Inflammatory macrophage treated with lipopolysaccharide for 4 hours (primary cell): ENCODE measurements at regions not wholly inside any gene's neighbourhood (a gene's known extent, or its start where the extent isn't known, plus 50 kb on each side); places are given as distances from the start of the nearest gene placed in this dataset.

Source experiments
- DNase-seq: peaks from one replicate; pipeline ENCODE4 v3.0.0-alpha.2; 2020

DNA sequence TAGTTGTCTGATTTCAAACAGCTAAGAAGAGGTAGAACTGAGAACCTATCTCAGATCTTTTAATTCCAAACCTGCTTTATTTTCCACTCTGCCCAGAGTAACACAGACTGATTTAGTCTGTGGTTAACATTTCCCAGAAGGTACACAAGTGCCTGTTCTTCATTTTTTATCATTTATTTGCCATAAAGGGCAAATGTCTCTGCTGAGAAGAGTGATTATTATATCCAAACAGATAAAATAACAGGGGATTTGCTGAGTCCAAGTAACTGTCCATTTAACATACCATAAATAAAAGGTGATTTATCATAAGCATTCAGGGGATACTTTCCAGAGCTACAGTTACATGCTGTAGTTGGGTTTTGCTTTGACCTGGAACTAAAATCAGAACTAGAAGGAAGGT, 617.7 kb downstream of the MBD2 start:
- no peak for DNase-seq

DNA sequence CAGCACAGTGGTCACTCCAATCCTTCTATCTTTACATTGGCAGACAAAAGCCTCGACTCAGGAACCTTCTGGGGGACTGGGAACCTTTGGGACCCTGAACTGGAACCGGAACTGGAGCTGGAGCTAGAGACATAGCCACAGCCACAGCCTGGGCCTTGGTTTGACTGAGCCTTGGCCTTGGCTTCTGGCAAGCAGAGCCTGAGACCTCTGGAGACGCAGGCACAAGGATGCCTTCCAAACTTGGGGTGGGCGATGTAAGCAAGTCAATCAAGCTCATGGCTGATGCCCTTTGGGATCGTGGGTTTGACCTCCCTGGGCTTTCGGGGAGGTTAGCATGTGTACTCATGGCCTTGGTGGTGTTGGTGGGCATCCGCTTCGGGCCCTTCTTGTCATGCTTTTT, 619.3 kb downstream of the MBD2 start:
- no peak for DNase-seq

DNA sequence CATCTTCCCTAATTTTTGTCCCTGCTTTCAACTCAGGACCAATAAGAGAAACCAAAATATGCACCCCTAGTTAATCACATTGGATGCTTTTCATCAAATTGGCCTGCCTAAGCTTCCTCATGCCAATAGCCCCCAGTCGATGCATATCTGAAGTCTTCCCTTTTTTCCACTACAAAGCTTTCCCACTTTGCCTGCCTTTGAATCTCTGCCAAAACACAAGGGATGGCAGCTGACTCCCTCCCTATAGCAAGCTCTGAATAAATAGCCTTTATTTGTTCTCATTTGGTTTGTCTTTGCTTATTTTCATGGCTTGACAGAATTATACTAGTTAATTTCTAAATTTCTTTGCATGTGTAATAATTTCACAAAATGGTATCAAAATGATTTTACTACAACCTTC, 621.2 kb downstream of the MBD2 start:
- no peak for DNase-seq

GRCh38 chr18:53601344-53601743, 623.1 kb downstream of the MBD2 start:
- no peak for DNase-seq

DNA sequence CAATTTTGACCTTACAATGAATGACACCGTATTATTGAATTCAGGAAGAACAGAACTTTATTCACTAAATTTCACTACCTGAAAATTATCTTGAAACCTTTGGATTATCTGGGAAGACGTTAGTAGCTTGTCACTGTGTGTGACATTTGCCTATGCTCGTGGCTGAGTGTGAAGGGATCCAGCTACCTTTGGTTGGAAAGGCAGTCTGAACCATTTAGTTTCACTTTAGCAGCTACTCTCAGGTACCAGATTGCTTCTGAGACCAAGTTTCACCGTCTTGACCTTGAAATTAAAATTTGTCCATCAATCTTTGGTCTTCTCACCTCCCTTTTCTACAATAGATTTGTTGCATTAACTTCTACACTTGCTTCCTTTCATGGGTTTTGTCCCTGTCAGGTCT, 637.5 kb downstream of the MBD2 start:
- DNase-seq: no peak
